ENCODE measurements at regions not wholly inside any gene's neighbourhood (a gene's known extent, or its start where the extent isn't known, plus 50 kb on each side); places are given as distances from the start of the nearest gene placed in this dataset.
"Not testable (repeated sequence)": the region's sequence is repeated elsewhere in the genome, so short reads cannot be mapped to it uniquely, and the experiment has no call there.

DNA sequence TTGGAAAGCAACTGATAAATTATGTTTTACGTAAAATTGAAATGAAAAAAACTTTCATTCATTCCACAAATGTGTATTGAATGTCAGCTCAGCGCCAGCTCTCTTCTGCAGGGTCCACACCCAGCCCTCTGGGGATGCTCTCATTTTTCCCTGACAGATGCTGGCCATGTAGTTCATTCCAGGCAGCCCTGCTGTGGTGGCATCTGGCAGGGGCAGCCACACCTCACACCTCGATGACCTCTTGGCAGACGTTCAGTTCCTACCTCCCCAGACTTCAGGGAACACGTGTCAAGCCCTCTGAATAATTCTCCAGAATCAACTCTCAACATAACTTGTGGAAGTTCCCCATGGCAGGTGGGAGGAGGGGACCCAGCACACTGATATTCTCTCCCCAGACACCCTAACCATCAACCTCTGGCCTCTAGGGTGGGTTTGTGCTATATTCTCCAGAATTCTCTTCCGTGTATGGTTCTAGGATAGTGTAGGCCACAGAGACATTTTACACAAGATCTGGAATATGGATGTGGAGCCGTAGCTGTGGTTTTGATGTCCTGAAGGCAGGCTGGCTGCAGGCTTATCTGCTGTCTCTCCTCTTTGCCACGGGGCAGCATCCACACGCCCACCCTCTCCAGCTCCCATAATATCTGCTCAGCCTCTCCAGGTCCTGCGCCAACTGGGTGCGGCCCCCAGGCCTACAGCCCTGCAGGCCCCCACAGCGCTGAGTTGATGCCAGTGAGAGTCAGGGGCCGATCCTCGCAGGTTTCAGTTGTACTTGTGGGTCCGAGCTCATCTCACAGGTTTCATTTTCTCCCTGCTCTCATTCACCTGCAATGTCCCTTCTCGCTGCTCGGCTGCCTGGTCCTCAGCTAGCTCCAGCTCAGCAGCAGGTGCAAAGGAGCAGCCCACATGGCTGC lies 175.8 kb upstream of the ARID1B start:
- no peak for DNase-seq (ENCODE audit: low spot score)

GRCh38 chr6:156600678-156601077 lies 176.5 kb upstream of the ARID1B start:
- no peak for DNase-seq (ENCODE audit: low spot score)

GRCh38 chr6:156599978-156600590 lies 177.1 kb upstream of the ARID1B start:
- DNase-seq (ENCODE audit: low spot score) = no peak

DNA sequence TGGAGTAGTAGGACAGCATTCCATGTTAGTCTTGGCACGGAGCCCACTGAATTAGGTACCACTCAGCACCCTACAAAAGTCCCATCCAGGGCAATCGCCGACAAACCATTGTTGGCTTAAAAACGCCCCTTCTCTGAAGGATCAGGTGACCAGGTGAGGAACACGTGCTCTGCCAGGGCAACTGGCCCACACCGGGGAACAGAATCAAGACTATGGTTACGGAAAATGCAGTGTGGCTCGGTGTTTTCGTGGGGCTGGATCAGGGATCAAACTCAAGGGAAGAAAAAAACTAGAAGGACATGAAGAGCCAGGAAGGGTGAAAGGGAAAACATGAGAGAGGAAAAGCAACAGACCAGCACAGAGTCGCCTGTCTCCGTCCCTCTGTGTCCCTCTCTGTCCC lies 177.8 kb upstream of the ARID1B start:
- no peak for DNase-seq (ENCODE audit: low spot score)

DNA sequence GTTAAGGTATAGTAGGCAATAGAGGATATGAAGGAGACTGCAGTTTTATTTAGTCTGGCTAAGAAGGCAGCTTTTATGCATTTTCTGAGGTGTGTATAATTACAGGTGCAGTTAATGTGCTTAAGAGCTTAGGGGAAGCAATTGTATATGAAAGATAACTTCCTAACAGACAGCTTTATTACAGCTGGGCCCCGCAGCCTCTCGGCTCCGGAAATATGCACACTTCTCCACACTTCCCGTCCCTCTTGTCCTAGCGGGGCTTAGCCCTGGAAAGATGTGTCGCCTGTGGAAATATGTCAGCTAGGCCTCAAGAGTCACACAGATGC lies 178.4 kb upstream of the ARID1B start:
- DNase-seq (ENCODE audit: low spot score) = no peak

GRCh38 chr6:156598071-156598854 lies 178.9 kb upstream of the ARID1B start:
- DNase-seq (ENCODE audit: low spot score) = no peak

GRCh38 chr6:156597095-156597494 lies 180.1 kb upstream of the ARID1B start:
- DNase-seq (ENCODE audit: low spot score) = no peak

DNA sequence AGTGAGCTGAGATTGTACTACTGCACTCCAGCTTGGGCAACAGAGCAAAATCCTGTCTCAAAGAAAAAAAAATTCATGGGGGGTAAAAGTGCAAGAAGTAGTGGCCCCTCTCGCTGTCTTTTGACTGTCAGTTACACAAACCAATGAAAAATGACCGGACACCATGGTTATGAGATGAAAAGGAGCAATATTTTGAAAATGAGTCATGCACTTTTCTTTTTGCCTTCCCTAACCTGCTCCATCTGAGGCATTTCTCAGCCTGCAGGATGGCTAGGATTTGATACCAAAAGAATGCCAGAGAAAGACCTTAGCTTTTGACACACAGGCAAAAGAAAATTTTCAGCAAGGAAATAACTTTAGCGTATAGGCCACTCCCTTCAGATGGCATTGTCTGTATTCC lies 181.7 kb upstream of the ARID1B start:
- DNase-seq (ENCODE audit: low spot score) = no peak

- no peak for DNase-seq (ENCODE audit: low spot score)
Observed at GRCh38 chr6:156593893-156594292, 183.3 kb upstream of the ARID1B start.

GRCh38 chr6:156593127-156593526 lies 184.1 kb upstream of the ARID1B start:
- no peak for DNase-seq (ENCODE audit: low spot score)

DNA sequence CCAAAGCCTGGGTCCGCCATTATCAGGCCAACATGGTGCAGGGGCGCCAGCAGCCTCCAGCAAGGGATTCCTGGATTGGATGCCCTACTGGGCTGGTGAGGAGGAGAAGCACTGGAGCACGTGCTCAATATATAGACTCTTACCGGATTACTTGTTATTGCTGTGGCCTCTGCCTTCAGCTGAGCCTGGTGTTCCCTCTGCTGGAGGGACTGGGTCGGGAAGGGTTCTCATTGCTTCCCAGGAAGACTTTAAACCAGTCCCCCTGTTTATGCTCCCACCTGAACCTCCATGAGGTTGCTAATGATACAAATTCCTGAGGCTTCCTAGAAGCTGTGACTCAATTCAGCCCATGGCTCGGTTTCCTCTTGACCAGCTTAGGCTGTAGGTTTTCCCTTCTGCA lies 186.7 kb upstream of the ARID1B start:
- DNase-seq (ENCODE audit: low spot score) = no peak

DNA sequence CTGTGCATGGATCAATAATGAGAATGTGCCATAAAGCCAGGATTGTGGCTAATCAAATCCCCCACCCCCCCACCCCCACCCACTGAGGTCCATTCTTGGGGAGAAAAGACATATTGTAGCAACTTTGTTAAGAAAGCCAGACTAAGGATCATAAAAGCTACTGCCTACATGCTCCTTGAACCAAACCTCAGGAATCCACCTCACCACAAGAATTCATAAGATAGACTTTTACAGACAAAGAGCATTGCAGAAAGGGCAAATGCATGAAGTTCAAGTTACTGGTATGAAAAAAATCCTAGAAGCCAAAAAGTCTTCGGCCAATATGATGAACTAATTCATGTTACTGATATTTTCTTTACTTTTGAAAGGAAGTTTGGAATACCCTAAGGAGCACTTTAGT lies 187.9 kb upstream of the ARID1B start:
- DNase-seq (ENCODE audit: low spot score) = no peak

DNA sequence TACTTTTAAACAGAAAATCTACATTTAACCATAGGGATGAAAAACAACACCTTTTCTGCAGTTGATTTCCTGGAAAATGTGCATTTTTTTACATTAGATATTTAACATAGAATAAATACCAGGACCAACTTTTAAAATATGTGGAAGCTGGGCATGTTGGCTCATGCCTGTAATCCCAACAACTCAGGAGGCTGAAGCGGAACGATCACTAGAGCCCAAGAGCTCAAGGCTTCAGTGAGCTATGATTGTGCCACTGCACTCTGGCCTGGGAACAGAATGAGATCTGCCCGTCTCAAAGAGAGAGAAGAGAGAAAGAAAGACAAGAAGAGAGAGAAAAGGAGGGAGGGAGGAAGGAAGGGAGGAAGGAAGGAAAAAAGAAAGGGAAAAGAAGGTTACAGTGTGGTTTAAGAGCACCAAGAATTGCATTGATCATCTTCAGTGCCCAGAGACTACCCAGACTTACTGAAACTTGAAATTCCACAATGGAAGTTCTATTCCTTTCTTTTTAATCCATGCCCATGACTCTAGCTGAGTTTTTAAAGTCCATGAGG lies 189.4 kb upstream of the ARID1B start:
- DNase-seq (ENCODE audit: low spot score) = no peak

DNA sequence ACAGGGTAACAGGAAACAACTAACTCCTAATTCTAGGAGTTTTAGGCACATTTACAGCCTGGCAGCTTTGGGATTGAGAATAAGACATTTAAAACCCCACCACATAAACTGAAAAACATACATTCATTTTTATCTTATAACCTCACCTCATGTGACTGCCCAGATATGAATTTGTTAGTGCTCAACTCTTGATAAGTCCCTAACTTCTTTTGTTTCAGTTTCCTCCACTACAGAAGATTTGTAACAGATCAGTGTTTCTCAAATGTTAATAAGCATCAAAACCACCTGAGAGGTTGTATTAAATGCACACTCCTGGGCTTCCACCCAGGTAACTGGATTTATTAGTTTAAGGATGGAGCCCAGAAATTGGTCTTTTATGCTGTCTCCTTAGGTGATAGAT lies 190.1 kb upstream of the ARID1B start:
- DNase-seq (ENCODE audit: low spot score) = no peak

DNA sequence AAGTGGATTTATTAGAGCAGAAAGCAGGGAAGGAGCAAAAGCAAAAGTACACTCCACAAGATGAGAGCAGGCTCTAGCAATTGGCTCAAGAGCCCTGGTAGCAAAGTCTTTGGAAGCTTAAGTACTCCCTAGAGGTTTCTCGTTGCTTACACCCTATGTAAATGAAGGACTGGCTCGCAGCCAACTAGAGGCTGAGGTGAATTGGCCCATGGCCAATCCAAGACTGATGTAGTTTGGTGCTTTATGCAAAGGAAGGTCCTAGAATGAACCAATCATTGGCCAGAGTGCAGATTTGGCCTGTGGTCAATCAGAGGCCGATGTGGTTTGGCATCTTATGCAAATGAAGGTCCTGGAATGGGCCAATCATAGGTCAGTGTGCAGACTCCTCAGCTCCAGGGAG lies 191.3 kb upstream of the ARID1B start:
- DNase-seq (ENCODE audit: low spot score) = no peak

DNA sequence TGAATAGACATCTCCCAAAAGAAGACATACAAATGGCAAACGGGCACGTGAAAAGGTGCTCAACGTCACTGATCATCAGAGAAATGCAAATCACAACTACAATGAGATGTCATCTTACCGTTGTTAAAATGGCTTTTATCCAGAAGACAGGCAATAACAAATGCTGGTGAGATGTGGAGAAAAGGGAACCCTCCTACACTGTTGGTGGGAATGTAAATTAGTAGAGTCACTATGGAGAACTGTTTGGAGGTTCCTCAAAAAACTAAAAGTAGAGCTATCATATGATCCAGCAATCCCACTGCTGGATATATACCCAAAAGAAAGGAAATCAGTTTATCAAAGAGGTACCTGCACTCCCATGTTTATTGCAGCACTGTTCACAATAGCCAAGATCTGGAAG lies 193.1 kb upstream of the ARID1B start:
- not testable (repeated sequence) for DNase-seq (ENCODE audit: low spot score)

- DNase-seq (ENCODE audit: low spot score) = no peak
Observed at GRCh38 chr6:156583083-156583482, 194.1 kb upstream of the ARID1B start.

DNA sequence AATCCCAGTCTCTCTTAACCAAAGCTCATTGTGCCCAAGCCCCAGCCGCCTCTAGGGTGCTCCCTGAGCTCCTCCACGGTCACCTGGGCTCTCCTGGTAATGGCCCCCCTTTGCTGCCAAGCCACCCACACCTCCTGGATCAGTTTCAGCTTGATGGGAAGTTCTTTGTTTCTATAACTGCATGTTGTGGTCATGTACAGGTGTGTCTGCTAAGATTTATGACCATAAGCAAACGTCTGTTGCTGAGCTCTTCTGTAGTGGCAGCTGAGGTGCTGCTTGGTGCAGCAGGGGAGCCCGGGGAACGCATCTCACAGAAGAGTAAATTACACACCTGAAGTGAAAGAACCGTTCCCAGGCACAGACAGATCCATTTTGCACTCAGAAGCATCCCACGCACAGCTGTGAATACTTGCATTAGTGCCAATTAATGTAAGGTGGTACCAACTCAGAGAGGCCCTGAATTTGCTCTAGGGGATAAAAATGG lies 194.6 kb upstream of the ARID1B start:
- DNase-seq (ENCODE audit: low spot score) = no peak

DNA sequence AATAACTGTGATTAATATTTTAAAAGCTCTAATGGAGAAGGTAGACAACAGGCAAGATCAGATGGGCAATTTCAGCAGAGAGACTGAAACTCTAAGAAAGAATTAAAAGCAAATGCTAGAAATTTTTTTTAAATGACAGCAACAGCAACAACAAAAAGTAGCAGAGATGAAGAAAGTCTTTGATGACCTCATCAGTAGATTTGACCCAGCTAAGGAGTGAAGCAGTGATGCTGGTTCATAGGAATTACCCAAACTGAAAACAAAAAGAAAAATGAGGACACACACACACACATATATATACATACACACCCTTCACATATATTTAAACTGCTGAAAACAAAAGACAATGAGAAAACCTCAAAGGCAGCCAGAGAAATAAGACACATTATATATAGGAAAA lies 197.6 kb upstream of the ARID1B start:
- DNase-seq (ENCODE audit: low spot score) = no peak

GRCh38 chr6:156577749-156578148 lies 199.4 kb upstream of the ARID1B start:
- no peak for DNase-seq (ENCODE audit: low spot score)

- no peak for DNase-seq (ENCODE audit: low spot score)
Observed at GRCh38 chr6:156575361-156575760, 201.8 kb upstream of the ARID1B start.

- DNase-seq (ENCODE audit: low spot score) = no peak
Observed at GRCh38 chr6:156564807-156565149, 212.4 kb upstream of the ARID1B start.

Measured in COLO829 (cell line).